Endothelial cell of umbilical vein (primary cell): ENCODE measurements at regions not wholly inside any gene's neighbourhood (a gene's known extent, or its start where the extent isn't known, plus 50 kb on each side); places are given as distances from the start of the nearest gene placed in this dataset.

Experiments used
- BruUV-seq: library from RNA; stranded (reverse); fragments of 400-500 nt; replicated peaks from 2 replicates; lab custom pipeline; 2021; lab: Mats Ljungman, UMichigan
- CTCF ChIA-PET: fragments of 300-600, 350-600 bp; sonication (Branson Sonifier 250); formaldehyde crosslinking; loops from one replicate; lab custom pipeline; 2021; ENCODE audit warnings: antibody characterized with exemption, inconsistent platforms; lab: Charles Lee
- POLR2A ChIA-PET: fragments of 300-600, 350-600 bp; sonication (Branson Sonifier 250); formaldehyde crosslinking; loops from one replicate; lab custom pipeline; 2021; ENCODE audit warnings: antibody characterized with exemption, inconsistent platforms; lab: Charles Lee
- DNase-seq: peaks from one replicate; pipeline ENCODE4 v3.0.0-alpha.2; 2011; ENCODE audit warnings: low read depth, low spot score
- FAIRE-seq: peaks from 2 replicates; lab custom pipeline; 2011; peaks lifted over from hg19 to GRCh38; lab: Jason Lieb, UNC
- H2AFZ ChIP-seq: 2 replicates; pipeline ENCODE4 v1.6.0; 2012; ENCODE audit warnings: low read depth, low read length, control low read depth, inconsistent platforms
- H3K27ac ChIP-seq: 2 replicates; pipeline ENCODE4 v1.5.1; 2011; ENCODE audit warnings: low read depth, mild to moderate bottlenecking, control low read depth, low read length, moderate library complexity; ENCODE audit not compliant: insufficient read depth
- H3K27me3 ChIP-seq, 2 experiments: 2 replicates each; pipeline versions ENCODE4 v1.6.0 to v1.6.1; 2011; ENCODE audit warnings: low read length in 2 of 2, mixed read lengths in 1 of 2; ENCODE audit not compliant: control insufficient read depth in 2 of 2, insufficient read depth in 2 of 2
- H3K36me3 ChIP-seq, 2 experiments: 2 replicates in 1 of 2; 3 replicates in 1 of 2; pipeline ENCODE4 v1.5.1; 2011; ENCODE audit warnings: low read length in 2 of 2, mild to moderate bottlenecking in 1 of 2, moderate library complexity in 1 of 2; ENCODE audit not compliant: control insufficient read depth in 2 of 2, insufficient read depth in 2 of 2; ENCODE audit errors: extremely low read depth in 1 of 2
- H3K4me1 ChIP-seq: 3 replicates; pipeline ENCODE4 v1.5.1; 2011; ENCODE audit warnings: mild to moderate bottlenecking, low read length; ENCODE audit not compliant: control insufficient read depth, insufficient read depth; ENCODE audit errors: extremely low read depth
- H3K4me2 ChIP-seq: 2 replicates; pipeline ENCODE4 v1.6.1; 2011; ENCODE audit warnings: low read length, control low read depth, mixed read lengths; ENCODE audit not compliant: insufficient read depth
- H3K4me3 ChIP-seq, 3 experiments: fragments of 200-600 bp in 1 of 3; sonication (generic), shearing (Covaris generic) in 1 of 3; replicated peaks in 1 of 3; 2 replicates each; pipeline ENCODE4 v1.5.1; 2011 to 2016; ENCODE audit warnings: control low read depth in 3 of 3, low read length in 3 of 3, mild to moderate bottlenecking in 2 of 3, inconsistent platforms in 1 of 3, low read depth in 1 of 3, moderate library complexity in 1 of 3; ENCODE audit not compliant: insufficient read depth in 1 of 3
- H3K79me2 ChIP-seq: 2 replicates; pipeline ENCODE4 v1.6.0; 2012; ENCODE audit warnings: low read length, inconsistent platforms; ENCODE audit not compliant: control insufficient read depth, insufficient read depth
- H3K9ac ChIP-seq: replicated peaks from 2 replicates; pipeline ENCODE3; 2011; ENCODE audit warnings: low read length, control low read depth; ENCODE audit not compliant: insufficient read depth; ENCODE audit errors: extremely low read depth
- H3K9me1 ChIP-seq: replicated peaks from 3 replicates; pipeline ENCODE4 v1.6.0; 2011; ENCODE audit warnings: mild to moderate bottlenecking, low read length; ENCODE audit not compliant: control insufficient read depth, insufficient read depth; ENCODE audit errors: extremely low read depth
- H3K9me3 ChIP-seq: replicated peaks from 2 replicates; pipeline ENCODE4 v1.5.1; 2012; ENCODE audit warnings: low read length, inconsistent platforms; ENCODE audit not compliant: control insufficient read depth, insufficient read depth
- H4K20me1 ChIP-seq: replicated peaks from 2 replicates; pipeline ENCODE3; 2011; ENCODE audit warnings: mild to moderate bottlenecking, low read length; ENCODE audit not compliant: control insufficient read depth, insufficient read depth; ENCODE audit errors: extremely low read depth
- EZH2 ChIP-seq: IDR thresholded peaks from 2 replicates; pipeline ENCODE4 v1.6.1; 2012; ENCODE audit warnings: borderline replicate concordance, low read depth, mild to moderate bottlenecking, moderate library complexity, low read length, inconsistent platforms; ENCODE audit not compliant: severe bottlenecking
- FOS ChIP-seq: IDR thresholded peaks from 2 replicates; pipeline ENCODE4 v1.6.1; 2011; ENCODE audit warnings: mild to moderate bottlenecking, low read length, moderate library complexity, borderline replicate concordance; ENCODE audit not compliant: insufficient read depth
- GATA2 ChIP-seq: IDR thresholded peaks from 2 replicates; pipeline ENCODE4 v1.7.0; 2011; ENCODE audit warnings: low read depth, mild to moderate bottlenecking, moderate library complexity, mixed read lengths, low read length; ENCODE audit not compliant: insufficient read length, insufficient read depth
- JUN ChIP-seq: IDR thresholded peaks from 2 replicates; pipeline ENCODE4 v1.6.1; 2011; ENCODE audit warnings: borderline replicate concordance, low read depth; ENCODE audit not compliant: insufficient read length, insufficient read depth
- MYC ChIP-seq: IDR thresholded peaks from one replicate; pipeline ENCODE4 v1.6.1; 2011; ENCODE audit warnings: mild to moderate bottlenecking, low read depth, low read length
- POLR2A ChIP-seq: IDR thresholded peaks from 2 replicates; pipeline ENCODE4 v1.6.1; 2012; ENCODE audit warnings: low read depth, mild to moderate bottlenecking, control low read depth, low read length
- POLR2AphosphoS5 ChIP-seq: IDR thresholded peaks from 2 replicates; pipeline ENCODE4 v1.6.1; 2012; ENCODE audit warnings: low read depth, mild to moderate bottlenecking, control low read depth, low read length, moderate library complexity; ENCODE audit not compliant: insufficient read depth
- dilution Hi-C: fragments of 300-500 bp; cut with MboI; formaldehyde crosslinking; loops from one replicate; pipeline ENCODE4 v1.15.0; 2019; ENCODE audit warnings: low sequenced_read_pairs; ENCODE audit not compliant: extremely low pct_ligation_motif_present
- intact Hi-C: fragments of 100-400 bp; cut with micrococcal nuclease; formaldehyde crosslinking; loops from one replicate; pipeline ENCODE4 v1.10.0; 2022
- TF ChIP-seq, protein P1 (sequence below), 2 donors: IDR thresholded peaks; 1 replicate in 1 of 2; 2 replicates in 1 of 2; pipeline ENCODE4 v1.5.1; 2011; ENCODE audit warnings: low read length in 2 of 2, mild to moderate bottlenecking in 2 of 2, moderate library complexity in 2 of 2, control low read depth in 1 of 2, inconsistent platforms in 1 of 2, low read depth in 1 of 2; ENCODE audit not compliant: insufficient read depth in 1 of 2; ENCODE audit errors: extremely low read depth in 1 of 2
- TF ChIP-seq, protein P2 (sequence below): IDR thresholded peaks from 2 replicates; pipeline ENCODE4 v1.6.1; 2011; ENCODE audit not compliant: insufficient read depth, insufficient read length

DNA sequence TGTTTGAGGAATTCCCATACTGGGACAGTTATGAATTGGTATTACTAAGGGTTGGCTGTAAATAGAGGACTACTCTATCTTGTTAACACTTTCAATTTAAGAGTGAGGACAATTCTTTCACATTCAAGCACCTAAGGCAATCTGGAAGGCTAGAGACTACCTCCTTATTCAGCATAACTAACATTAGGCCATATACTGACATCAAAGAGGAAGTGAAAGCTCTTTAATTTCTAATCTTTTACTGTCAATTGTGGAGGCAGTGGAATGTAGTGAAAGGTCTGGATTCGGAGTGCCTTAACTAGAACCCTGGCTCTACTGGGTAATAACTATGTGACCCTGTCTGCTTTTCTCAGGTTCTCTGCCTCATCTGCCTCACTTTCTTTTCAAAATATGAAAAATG is 134.0 kb downstream of the UFM1 start:
- no peaks in the 10 kb centered on the region for H3K36me3 ChIP-seq
- H3K4me1 ChIP-seq: no peaks in the 10 kb centered on the region
- CTCF ChIA-PET: no interaction called here
- H3K4me3 ChIP-seq: no peak overlapping the region
- intact Hi-C loops (no loop called here), dilution Hi-C loops (no loop called here)
- H3K27ac ChIP-seq: no peak overlapping the region
- no peaks in the 10 kb centered on the region for H3K9me3 ChIP-seq
- H3K27me3 ChIP-seq: no peaks in the 10 kb centered on the region
- DNase-seq: no peak
- no peak overlapping the region for H2AFZ ChIP-seq
- H3K9ac ChIP-seq: no peak overlapping the region
- POLR2A ChIA-PET: no interaction called here
- no peak for TF ChIP-seq MYC
- TF ChIP-seq GATA2: no peak
- TF ChIP-seq, protein P1, sequence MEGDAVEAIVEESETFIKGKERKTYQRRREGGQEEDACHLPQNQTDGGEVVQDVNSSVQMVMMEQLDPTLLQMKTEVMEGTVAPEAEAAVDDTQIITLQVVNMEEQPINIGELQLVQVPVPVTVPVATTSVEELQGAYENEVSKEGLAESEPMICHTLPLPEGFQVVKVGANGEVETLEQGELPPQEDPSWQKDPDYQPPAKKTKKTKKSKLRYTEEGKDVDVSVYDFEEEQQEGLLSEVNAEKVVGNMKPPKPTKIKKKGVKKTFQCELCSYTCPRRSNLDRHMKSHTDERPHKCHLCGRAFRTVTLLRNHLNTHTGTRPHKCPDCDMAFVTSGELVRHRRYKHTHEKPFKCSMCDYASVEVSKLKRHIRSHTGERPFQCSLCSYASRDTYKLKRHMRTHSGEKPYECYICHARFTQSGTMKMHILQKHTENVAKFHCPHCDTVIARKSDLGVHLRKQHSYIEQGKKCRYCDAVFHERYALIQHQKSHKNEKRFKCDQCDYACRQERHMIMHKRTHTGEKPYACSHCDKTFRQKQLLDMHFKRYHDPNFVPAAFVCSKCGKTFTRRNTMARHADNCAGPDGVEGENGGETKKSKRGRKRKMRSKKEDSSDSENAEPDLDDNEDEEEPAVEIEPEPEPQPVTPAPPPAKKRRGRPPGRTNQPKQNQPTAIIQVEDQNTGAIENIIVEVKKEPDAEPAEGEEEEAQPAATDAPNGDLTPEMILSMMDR (IDR thresholded peaks at IDR 0.05; ENCODE audit: extremely low read depth in 1 of 2, insufficient read depth in 1 of 2, low read depth in 1 of 2, low read length in 2 of 2): no peak
- no peak for TF ChIP-seq POLR2AphosphoS5
- no peak for TF ChIP-seq FOS
- TF ChIP-seq JUN: no peak
- TF ChIP-seq EZH2: no peak
- TF ChIP-seq, protein P2, sequence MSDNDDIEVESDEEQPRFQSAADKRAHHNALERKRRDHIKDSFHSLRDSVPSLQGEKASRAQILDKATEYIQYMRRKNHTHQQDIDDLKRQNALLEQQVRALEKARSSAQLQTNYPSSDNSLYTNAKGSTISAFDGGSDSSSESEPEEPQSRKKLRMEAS: no peak
- TF ChIP-seq POLR2A: no peak
- no peaks in the 10 kb centered on the region for H3K9me1 ChIP-seq
- no TSS peak for BruUV-seq
- H3K4me2 ChIP-seq: no peak overlapping the region
- no peak for FAIRE-seq
- H3K79me2 ChIP-seq: no peaks in the 10 kb centered on the region
- no peaks in the 10 kb centered on the region for H4K20me1 ChIP-seq
